Activated T-cell treated with anti-CD3 and anti-CD28 coated beads, Interleukin-2, amount 50 U/mL, for 24 hours (primary cell): ENCODE measurements at regions not wholly inside any gene's neighbourhood (a gene's known extent, or its start where the extent isn't known, plus 50 kb on each side); places are given as distances from the start of the nearest gene placed in this dataset.

Source experiments
- DNase-seq: peaks from one replicate; pipeline ENCODE4 v3.0.0-alpha.2; 2020
- H3K27ac Mint-ChIP-seq: 2 replicates; pipeline ENCODE4 v1.8.0; 2020; ENCODE audit warnings: mild to moderate bottlenecking, mixed read lengths
- H3K27me3 Mint-ChIP-seq: 2 replicates; pipeline ENCODE4 v1.8.0; 2020; ENCODE audit warnings: mixed read lengths
- H3K36me3 Mint-ChIP-seq: 2 replicates; pipeline ENCODE4 v1.8.0; 2020; ENCODE audit warnings: low read depth, mixed read lengths
- H3K4me1 Mint-ChIP-seq: 2 replicates; pipeline ENCODE4 v1.8.0; 2020; ENCODE audit warnings: low read depth, mixed read lengths
- H3K4me3 Mint-ChIP-seq: 2 replicates; pipeline ENCODE4 v1.8.0; 2020; ENCODE audit warnings: mild to moderate bottlenecking, moderate library complexity, mixed read lengths
- H3K9me3 Mint-ChIP-seq: 2 replicates; pipeline ENCODE4 v1.8.0; 2020; ENCODE audit warnings: mixed read lengths

DNA sequence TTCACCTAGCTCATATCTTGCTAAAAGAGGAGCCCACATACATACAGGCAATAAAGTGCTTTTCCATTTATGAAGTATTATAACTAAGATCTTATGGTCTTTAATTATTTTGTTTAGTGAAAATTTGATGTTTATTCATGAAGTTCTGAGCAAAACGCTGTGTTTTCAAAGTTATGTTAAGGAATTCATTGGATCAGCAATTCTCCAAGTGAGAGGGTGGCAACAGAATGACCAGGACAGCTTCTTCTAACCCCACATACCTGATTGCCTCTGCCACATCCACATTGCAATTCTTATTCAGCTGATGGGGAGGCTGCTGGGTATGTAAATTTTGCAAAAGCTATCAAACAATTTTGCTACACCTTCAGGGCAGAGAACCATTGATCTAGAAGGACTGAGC, 116.8 kb downstream of the OGFRL1 start:
- H3K27ac Mint-ChIP-seq = no peak overlapping the region
- DNase-seq = no peak
- H3K36me3 Mint-ChIP-seq = no peaks in the 10 kb centered on the region
- H3K4me1 Mint-ChIP-seq = peaks cover 4% of the 10 kb centered on the region
- H3K9me3 Mint-ChIP-seq = no peaks in the 10 kb centered on the region
- H3K27me3 Mint-ChIP-seq = peaks cover 25% of the 10 kb centered on the region
- H3K4me3 Mint-ChIP-seq = no peak overlapping the region

DNA sequence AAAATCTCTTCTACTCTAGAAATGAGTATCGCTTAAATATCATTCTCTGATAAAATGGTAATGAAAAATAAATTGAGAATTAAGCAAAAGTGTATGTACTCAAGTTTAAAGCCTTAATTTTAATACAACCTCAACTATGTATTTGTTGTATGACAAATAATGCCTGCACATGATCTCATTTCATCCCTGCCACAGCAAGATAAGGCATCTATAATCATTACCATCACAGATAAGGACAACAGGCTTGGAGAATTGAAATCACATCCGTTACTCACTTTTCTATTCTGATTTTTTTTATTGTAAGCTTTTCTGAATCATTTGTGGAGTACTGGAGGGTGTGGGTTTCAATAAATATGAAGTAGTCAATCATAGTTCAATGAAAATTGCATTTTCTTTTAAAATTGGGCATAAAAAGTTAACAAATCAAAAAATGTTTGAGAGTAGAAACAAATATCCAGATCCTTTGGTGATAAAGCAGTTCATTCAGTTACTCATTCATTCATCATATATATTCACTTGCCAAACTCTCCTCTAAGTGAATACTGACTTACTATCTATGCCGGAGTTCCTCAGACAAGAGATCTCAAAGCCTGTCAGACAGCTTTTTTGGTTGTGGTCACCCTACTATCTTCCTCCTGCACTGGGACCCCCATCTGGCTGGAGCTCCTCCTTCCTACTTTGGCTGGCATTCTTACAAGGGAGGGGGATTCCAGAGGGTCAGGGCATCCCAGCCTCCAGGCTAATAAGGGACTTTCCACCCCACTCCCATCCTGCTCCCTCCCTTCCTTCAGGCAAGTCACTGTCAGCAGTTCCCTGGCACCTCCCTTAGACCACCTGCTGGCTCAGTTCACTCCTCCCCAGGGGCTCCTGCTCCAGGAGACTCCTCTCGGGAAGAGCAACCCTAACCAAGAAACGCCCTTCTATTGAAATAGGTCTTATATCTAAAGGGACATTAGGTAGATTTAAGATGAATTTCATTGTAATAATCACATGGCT, 118.6 kb downstream of the OGFRL1 start:
- H3K27me3 Mint-ChIP-seq = peaks cover 21% of the 10 kb centered on the region
- H3K4me3 Mint-ChIP-seq = no peak overlapping the region
- no peaks in the 10 kb centered on the region for H3K36me3 Mint-ChIP-seq
- H3K9me3 Mint-ChIP-seq = no peaks in the 10 kb centered on the region
- no peak overlapping the region for H3K27ac Mint-ChIP-seq
- no peak for DNase-seq
- H3K4me1 Mint-ChIP-seq = peaks cover 4% of the 10 kb centered on the region

DNA sequence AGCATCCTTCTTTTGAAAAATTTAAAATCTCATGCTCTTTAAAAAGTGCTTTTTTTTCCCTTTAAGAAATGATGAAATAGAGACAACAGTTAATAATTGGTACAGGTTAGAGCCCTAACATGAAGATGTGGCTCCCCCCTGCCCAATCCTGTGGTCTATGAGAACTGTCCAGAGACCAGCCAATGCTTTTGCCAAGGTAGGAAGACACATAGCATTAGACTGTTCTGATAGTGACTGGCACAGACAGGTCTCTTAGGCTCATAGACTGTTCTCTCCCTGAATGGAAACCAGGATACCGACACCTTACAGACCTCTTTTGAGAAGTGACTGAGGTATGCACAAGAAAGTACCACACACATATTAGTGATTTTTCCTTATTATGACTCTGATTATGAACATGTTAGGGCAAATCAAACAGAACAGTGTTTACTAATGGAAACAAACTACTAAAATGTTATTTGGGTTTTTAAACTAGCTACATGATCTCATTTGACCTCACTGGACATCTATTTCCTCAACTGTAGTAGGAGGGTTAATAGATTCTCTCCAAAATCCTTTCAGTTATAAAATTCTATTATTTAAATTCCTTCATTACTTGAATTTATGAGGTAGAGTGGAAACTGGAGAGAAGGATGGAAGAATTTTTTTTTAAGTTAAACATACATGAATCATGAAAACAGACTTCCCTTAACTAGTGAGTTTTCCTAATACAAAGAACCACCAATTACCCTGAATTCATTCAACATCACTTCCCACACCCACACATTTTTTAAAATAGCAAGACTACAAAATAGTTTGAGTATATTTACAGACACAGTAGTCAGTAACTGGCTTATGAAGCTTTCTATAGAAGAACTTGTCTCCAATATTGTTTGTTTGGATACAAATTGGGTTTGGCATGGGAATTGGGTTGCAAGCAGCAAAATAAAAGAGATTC, 120.4 kb downstream of the OGFRL1 start:
- Mint-ChIP-seq H3K36me3 (no peaks in the 10 kb centered on the region), H3K27me3 (peaks cover 20% of the 10 kb centered on the region)
- DNase-seq = no peak

DNA sequence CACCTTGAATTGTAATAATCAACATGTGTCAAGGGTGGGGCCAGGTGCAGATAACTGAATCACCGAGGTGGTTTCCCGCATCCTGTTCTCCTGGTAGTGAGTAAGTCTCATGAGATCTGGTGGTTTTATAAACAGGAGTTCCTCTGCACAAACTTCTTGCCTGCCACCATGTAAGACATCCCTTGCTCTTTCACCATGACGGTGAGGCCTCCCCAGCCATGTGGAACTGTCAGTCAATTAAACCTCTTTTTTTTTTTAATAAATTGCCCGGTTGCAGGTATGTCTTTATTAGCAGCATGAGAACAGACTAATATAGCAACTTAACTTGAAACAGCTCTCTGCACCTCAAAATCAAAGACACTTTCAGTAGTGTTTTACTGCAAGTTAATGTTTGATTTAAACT, 121.6 kb downstream of the OGFRL1 start:
- Mint-ChIP-seq H3K9me3 (no peaks in the 10 kb centered on the region), H3K27me3 (peaks cover 22% of the 10 kb centered on the region), H3K4me3 (no peak overlapping the region), H3K36me3 (no peaks in the 10 kb centered on the region), H3K4me1 (peaks cover 4% of the 10 kb centered on the region), H3K27ac (no peak overlapping the region)
- no peak for DNase-seq

More for the DNA sequence above, 120.4 kb downstream of the OGFRL1 start:
- Mint-ChIP-seq H3K27ac (no peak overlapping the region), H3K9me3 (no peaks in the 10 kb centered on the region), H3K4me3 (no peak overlapping the region), H3K4me1 (peaks cover 4% of the 10 kb centered on the region)

DNA sequence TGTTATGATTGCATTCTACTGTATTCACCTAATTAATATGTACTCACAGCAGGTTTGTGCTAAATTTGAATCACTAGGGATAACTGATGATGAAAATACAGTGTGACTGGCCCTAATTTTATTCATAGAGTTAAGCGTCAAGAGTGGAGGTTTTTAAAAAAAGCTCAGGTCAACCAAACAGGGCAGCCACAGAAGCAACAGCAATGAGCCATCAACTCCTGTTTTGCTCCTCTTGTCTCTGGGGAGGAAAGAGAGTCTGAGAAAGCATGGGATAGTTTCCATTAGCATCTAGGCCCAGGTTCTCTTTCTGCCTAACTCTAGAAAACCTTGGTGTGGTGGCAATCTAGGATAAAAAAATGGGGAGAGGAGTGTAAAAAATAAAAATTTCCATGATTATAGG, 122.1 kb downstream of the OGFRL1 start:
- no peaks in the 10 kb centered on the region for H3K36me3 Mint-ChIP-seq
- H3K9me3 Mint-ChIP-seq = no peaks in the 10 kb centered on the region
- H3K27ac Mint-ChIP-seq = no peak overlapping the region
- H3K4me3 Mint-ChIP-seq = no peak overlapping the region
- peaks cover 22% of the 10 kb centered on the region for H3K27me3 Mint-ChIP-seq
- no peak for DNase-seq
- H3K4me1 Mint-ChIP-seq = peaks cover 4% of the 10 kb centered on the region

DNA sequence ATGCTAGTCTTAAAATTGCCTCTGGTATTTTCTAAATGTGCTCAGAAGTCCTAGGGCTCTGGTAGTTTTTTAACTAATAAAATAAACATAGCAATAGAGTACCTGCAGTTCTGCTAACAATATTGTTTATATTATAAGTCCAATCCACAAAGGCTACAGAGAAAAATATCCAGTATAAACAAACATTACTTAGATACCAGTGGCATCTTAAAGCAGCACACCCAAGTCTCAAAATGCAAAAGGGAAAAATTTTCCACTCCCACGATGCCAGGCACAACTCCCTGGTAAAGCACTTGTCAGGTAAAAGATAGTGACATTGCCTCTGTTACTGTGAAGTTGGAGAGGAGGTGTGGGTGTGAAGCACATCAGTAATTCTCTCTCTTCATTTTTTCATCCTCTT, 123.3 kb downstream of the OGFRL1 start:
- Mint-ChIP-seq H3K4me1 (peaks cover 4% of the 10 kb centered on the region), H3K27me3 (peaks cover 20% of the 10 kb centered on the region), H3K36me3 (no peaks in the 10 kb centered on the region), H3K27ac (no peak overlapping the region), H3K9me3 (no peaks in the 10 kb centered on the region), H3K4me3 (no peak overlapping the region)
- DNase-seq = no peak

DNA sequence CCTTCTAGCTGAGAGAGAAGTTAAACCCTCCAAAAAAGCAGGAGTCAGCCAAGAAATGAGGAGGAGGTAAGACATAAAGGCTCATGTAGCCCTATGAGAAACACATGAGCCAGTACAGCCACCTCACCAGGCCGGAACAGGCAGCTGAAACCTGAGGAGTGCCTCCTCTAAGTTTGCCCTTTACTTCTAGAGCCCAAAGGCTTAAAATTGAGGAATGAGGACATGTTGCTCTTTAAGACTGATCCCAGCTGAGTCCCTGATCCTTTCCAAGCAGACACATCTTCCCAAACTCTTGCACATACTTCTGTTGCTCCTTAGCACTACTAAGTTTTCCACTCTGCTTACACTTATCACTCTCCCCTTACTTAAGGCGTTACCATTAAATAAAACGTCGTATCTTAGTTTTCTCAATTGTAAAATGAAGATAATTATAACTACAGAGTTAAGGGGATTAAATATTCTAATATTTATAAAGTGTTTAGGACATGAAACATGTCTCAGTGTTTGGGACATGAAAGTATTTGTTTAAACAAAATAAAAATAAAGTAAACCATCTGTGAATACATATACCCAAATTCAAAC, 124.0 kb downstream of the OGFRL1 start:
- Mint-ChIP-seq H3K4me3 (no peak overlapping the region), H3K27me3 (peaks cover 27% of the 10 kb centered on the region), H3K9me3 (no peaks in the 10 kb centered on the region), H3K27ac (no peak overlapping the region), H3K4me1 (peaks cover 4% of the 10 kb centered on the region), H3K36me3 (no peaks in the 10 kb centered on the region)
- DNase-seq = no peak

DNA sequence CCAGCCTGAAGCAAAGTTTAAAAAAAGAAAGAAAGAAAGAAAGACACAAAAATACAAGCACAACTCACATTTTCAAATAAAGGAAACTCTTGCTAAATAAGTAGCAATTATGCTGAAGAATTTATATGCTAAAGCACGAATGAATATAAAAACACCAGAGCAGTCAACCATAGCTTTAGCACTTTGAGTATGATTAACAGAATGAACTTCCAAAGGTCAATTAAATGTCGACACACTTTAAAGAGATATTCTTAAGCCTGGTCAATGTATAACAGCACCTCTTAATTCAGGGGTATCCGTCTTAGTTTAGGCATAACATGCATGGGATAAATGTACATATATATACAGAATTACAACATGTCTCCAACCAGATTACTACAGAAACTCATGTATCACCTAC, 125.9 kb downstream of the OGFRL1 start:
- DNase-seq = no peak
- Mint-ChIP-seq H3K4me1 (peaks cover 4% of the 10 kb centered on the region), H3K9me3 (no peaks in the 10 kb centered on the region), H3K27ac (no peak overlapping the region), H3K4me3 (no peak overlapping the region), H3K36me3 (no peaks in the 10 kb centered on the region), H3K27me3 (peaks cover 38% of the 10 kb centered on the region)

DNA sequence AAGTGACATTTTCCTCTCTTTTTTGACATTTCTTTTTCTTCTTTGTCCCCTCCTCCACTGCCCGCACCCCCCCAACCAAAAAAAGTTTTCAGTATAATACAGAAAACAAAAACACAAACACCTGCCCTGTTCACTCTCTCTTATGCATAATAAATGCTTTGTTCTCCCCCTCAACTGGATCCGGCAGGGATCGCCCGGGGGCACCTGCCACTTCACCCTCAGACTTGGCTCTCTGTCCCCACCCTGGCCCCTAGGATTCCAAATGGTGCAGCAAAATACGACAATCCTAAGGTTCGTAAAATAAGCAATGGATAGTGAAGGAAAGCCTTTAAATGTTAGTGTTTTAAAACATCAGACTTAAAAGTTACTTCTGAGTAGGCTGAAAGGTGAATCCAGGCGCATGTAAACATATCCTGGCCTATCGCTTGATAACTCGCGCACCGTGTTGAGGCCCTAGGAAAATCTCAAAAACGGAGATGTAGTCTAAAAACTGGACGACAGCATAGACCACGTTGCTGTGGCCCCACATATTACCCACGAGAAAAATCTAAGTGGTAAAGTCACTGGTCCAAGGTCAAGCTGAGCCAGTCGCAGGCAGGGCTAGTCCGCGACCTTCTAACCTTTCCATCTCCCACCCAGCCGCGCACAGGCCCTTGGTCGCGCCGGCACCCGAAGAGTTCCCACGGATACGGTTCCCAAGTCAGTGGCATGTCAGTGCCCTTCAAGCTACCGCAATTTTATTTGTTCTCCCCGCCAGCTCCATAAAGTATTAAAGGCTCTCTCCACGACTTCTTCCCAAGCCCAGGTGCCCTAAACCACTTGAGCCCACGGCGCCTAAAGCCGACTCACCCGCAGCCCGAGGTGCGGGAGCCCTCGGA, 130.8 kb downstream of the OGFRL1 start:
- no peak for DNase-seq
- H3K9me3 Mint-ChIP-seq = no peaks in the 10 kb centered on the region
- H3K27ac Mint-ChIP-seq = no peak overlapping the region
- peak overlapping the region; percentile 47 for H3K4me3 Mint-ChIP-seq
- H3K4me1 Mint-ChIP-seq = peaks cover 5% of the 10 kb centered on the region
- H3K36me3 Mint-ChIP-seq = no peaks in the 10 kb centered on the region
- H3K27me3 Mint-ChIP-seq = peaks cover 70% of the 10 kb centered on the region

DNA sequence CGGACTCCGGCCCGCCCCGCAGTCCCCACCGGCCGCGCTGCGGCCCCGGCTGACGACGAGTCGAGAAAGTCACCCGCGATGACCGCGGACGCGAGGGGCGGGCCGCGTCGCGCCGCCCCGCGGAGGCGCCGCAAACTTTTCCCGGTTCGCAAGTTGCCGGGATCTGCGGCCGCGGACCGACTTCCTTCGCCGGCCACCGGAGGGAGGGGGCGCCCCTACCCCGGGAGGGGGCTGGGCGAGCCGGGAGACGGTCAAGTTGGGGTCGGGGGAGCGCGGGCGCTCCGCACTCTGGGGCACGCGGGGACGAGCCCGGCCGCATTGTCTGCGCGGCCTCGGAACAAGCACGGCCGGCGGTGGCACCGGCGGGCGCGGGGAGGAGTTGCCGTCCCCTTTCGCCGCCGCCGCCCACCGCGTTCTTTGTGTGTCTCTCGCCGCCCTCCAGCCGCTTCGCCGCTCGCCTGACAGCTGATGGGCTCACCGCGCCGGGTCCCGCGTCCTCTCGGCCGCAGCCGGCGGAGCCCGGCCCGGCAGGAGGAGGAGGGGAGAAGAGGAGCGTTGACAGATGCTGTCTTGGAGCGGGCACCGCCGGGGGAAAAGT, 131.6 kb downstream of the OGFRL1 start:
- Mint-ChIP-seq H3K9me3 (no peaks in the 10 kb centered on the region), H3K4me3 (peak overlapping the region; percentile 50), H3K27ac (no peak overlapping the region), H3K36me3 (no peaks in the 10 kb centered on the region), H3K27me3 (peaks cover 74% of the 10 kb centered on the region), H3K4me1 (peaks cover 5% of the 10 kb centered on the region)
- no peak for DNase-seq

DNA sequence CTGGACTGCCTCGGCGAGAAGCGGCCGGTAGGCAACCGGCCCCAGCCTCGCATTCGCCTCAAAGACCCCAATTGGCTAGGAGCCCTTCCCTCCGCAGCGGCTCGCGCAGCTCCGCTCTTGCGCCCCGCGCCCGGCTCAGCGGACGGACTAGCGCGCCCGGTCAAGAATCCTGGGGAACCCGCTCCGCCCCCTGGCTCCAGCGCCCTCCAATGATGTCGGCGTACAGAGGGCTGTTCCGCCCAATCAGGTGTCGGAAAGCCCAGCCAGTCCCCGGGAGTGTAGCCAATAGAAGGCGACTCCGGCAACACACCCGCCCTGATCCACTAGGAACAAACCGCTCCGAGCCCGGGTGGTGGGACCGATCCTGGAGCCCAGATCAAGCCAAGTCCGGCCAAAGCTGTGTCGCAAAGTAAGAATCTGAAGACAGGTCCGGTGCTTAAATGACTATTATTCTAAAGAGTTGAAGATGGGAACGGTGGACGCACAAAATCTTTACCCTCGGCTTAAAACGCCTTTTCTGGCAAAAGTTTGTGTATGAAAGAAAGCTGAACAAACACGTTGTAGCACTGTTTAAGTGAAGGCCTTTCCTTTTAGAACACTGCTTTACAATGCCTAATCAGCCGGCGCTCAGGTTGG, 132.2 kb downstream of the OGFRL1 start:
- peaks cover 5% of the 10 kb centered on the region for H3K4me1 Mint-ChIP-seq
- no peak overlapping the region for H3K27ac Mint-ChIP-seq
- H3K4me3 Mint-ChIP-seq = peak overlapping the region; percentile 50
- no peaks in the 10 kb centered on the region for H3K36me3 Mint-ChIP-seq
- peak; percentile 32 for DNase-seq
- peaks cover 72% of the 10 kb centered on the region for H3K27me3 Mint-ChIP-seq
- H3K9me3 Mint-ChIP-seq = no peaks in the 10 kb centered on the region

DNA sequence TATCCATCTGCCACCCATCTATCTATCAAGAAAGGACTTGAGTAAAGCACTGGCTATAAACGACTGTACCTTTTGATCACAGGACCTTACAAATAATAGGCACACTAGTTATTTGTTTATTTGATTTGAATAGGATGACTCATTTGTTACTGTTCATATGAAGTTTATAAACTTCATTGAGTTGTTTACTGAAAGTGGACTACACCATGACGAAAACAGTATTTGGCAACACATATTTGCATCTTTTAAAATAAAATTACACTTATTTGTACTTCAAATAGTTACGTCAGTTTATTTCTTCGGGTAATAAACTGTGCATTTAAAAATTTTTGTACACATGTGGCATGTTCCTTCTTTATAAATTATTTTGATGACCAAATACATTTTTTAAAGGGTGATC, 133.0 kb downstream of the OGFRL1 start:
- no peak overlapping the region for H3K4me3 Mint-ChIP-seq
- H3K36me3 Mint-ChIP-seq = no peaks in the 10 kb centered on the region
- DNase-seq = no peak
- peaks cover 5% of the 10 kb centered on the region for H3K4me1 Mint-ChIP-seq
- H3K27ac Mint-ChIP-seq = no peak overlapping the region
- no peaks in the 10 kb centered on the region for H3K9me3 Mint-ChIP-seq
- H3K27me3 Mint-ChIP-seq = peaks cover 76% of the 10 kb centered on the region

DNA sequence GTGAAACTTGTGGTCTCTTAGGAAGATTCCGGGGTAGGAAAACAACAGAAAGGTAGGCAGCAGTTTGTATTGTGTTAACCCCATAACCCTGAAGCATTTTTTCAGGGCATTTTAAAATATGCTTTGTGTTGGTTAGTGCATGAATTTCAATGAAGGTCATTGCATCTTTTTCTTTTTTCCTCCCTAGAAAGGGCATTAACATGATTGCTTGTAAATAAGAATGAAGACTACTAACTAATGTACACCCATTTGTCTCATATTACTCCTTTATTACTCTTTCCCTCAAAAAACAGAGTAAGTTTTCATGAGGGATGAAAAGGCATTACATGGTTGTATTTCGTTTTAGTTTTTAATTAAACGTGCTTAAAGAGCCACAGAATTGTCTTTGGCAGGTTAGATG, 141.4 kb downstream of the OGFRL1 start:
- H3K4me1 Mint-ChIP-seq = no peaks in the 10 kb centered on the region
- H3K9me3 Mint-ChIP-seq = no peaks in the 10 kb centered on the region
- H3K27ac Mint-ChIP-seq = no peak overlapping the region
- H3K27me3 Mint-ChIP-seq = peaks cover 17% of the 10 kb centered on the region
- no peak for DNase-seq
- H3K4me3 Mint-ChIP-seq = no peak overlapping the region
- no peaks in the 10 kb centered on the region for H3K36me3 Mint-ChIP-seq
